Inferior parietal cortex (tissue), 1 donor: ENCODE measurements at regions not wholly inside any gene's neighbourhood (a gene's known extent, or its start where the extent isn't known, plus 50 kb on each side); places are given as distances from the start of the nearest gene placed in this dataset.

ENCODE experiments used
- DNase-seq: peaks from one replicate; pipeline ENCODE4 v3.0.0-alpha.2; 2016; ENCODE audit errors: extremely low spot score

GRCh38 chr2:5751873-5752482 is 59.8 kb downstream of the SOX11 start:
- DNase-seq = no peak

- DNase-seq = no peak
Measured at GRCh38 chr2:5756272-5756671, 64.1 kb downstream of the SOX11 start.

GRCh38 chr2:5758346-5758745 is 66.2 kb downstream of the SOX11 start:
- DNase-seq = no peak

GRCh38 chr2:5759949-5760348 is 67.8 kb downstream of the SOX11 start:
- DNase-seq = no peak

GRCh38 chr2:5763531-5763930 is 71.3 kb downstream of the SOX11 start:
- no peak for DNase-seq

- no peak for DNase-seq
Measured at GRCh38 chr2:5764041-5764440, 71.9 kb downstream of the SOX11 start.

- DNase-seq = no peak
Measured at GRCh38 chr2:5766056-5766455, 73.9 kb downstream of the SOX11 start.

GRCh38 chr2:5766561-5766960 is 74.4 kb downstream of the SOX11 start:
- no peak for DNase-seq

GRCh38 chr2:5777131-5777535 is 84.9 kb downstream of the SOX11 start:
- no peak for DNase-seq

- no peak for DNase-seq
Measured at GRCh38 chr2:5781679-5782078, 89.5 kb downstream of the SOX11 start.

GRCh38 chr2:5782103-5782502 is 89.9 kb downstream of the SOX11 start:
- no peak for DNase-seq

- no peak for DNase-seq
Measured at GRCh38 chr2:5788447-5788846, 96.3 kb downstream of the SOX11 start.

GRCh38 chr2:5791371-5791770 is 99.2 kb downstream of the SOX11 start:
- DNase-seq = no peak

GRCh38 chr2:5794012-5794411 is 101.8 kb downstream of the SOX11 start:
- DNase-seq = no peak

- DNase-seq = no peak
Measured at GRCh38 chr2:5798084-5798483, 105.9 kb downstream of the SOX11 start.

GRCh38 chr2:5799348-5799747 is 107.2 kb downstream of the SOX11 start:
- DNase-seq = no peak

- DNase-seq = no peak
Measured at GRCh38 chr2:5803547-5803946, 111.4 kb downstream of the SOX11 start.

- no peak for DNase-seq
Measured at GRCh38 chr2:5818961-5819600, 126.9 kb downstream of the SOX11 start.

- DNase-seq = no peak
Measured at GRCh38 chr2:5824126-5824525, 131.9 kb downstream of the SOX11 start.

- DNase-seq = no peak
Measured at GRCh38 chr2:5825686-5826085, 133.5 kb downstream of the SOX11 start.

GRCh38 chr2:5826979-5827655 is 134.9 kb downstream of the SOX11 start:
- DNase-seq = no peak

GRCh38 chr2:5834501-5834900 is 142.3 kb downstream of the SOX11 start:
- DNase-seq = no peak

- DNase-seq = peak; percentile 2
Measured at GRCh38 chr2:5839550-5839949, 147.4 kb downstream of the SOX11 start.
